IMR-90 (cell line): ENCODE measurements at regions not wholly inside any gene's neighbourhood (a gene's known extent, or its start where the extent isn't known, plus 50 kb on each side); places are given as distances from the start of the nearest gene placed in this dataset.

Source experiments
- ATAC-seq: fragments of 200-7000 bp; cut with Tn5 transposase; 2 replicates; pipeline ENCODE4 v1.9.1; 2020; ENCODE audit warnings: low read depth, mild to moderate bottlenecking, moderate library complexity
- BruUV-seq: library from RNA; stranded (reverse); fragments of 400-500 nt; replicated peaks from 2 replicates; lab custom pipeline; 2021; lab: Mats Ljungman, UMichigan
- CTCF ChIA-PET: fragments of 300-600 bp; formaldehyde crosslinking; extraction: SDS; loops from one replicate; lab custom pipeline; 2021; ENCODE audit warnings: antibody characterized with exemption; lab: Yijun Ruan, JAX
- POLR2A ChIA-PET: fragments of 300-600 bp; sonication (Branson Sonifier 250); formaldehyde crosslinking; loops from one replicate; lab custom pipeline; 2022; ENCODE audit warnings: antibody characterized with exemption; ENCODE audit not compliant: unreplicated experiment; lab: Charles Lee
- DNase-seq: peaks from one replicate; pipeline ENCODE4 v3.0.0; 2013
- H2AFZ ChIP-seq: replicated peaks from 2 replicates; pipeline ENCODE3; 2013; ENCODE audit warnings: low read length, mild to moderate bottlenecking; ENCODE audit not compliant: poor library complexity
- H2AK5ac ChIP-seq: 2 replicates; pipeline ENCODE4 v1.6.1; 2013; ENCODE audit warnings: low read depth, low read length, inconsistent platforms
- H2AK9ac ChIP-seq: replicated peaks from 2 replicates; pipeline ENCODE3; 2013; ENCODE audit warnings: mild to moderate bottlenecking, low read depth, low read length, moderate library complexity; ENCODE audit not compliant: poor library complexity
- H2BK120ac ChIP-seq: 2 replicates; pipeline ENCODE4 v1.6.1; 2013; ENCODE audit warnings: low read depth, low read length, inconsistent platforms
- H2BK15ac ChIP-seq: 3 replicates; pipeline ENCODE4 v1.6.1; 2013; ENCODE audit warnings: low read depth, low read length, inconsistent platforms
- H2BK20ac ChIP-seq: 2 replicates; pipeline ENCODE4 v1.6.1; 2013; ENCODE audit warnings: low read depth, mild to moderate bottlenecking, inconsistent platforms, low read length, moderate library complexity
- H2BK5ac ChIP-seq: 2 replicates; pipeline ENCODE4 v1.6.1; 2013; ENCODE audit warnings: mild to moderate bottlenecking, low read depth, low read length, inconsistent platforms; ENCODE audit not compliant: poor library complexity, severe bottlenecking
- H3K14ac ChIP-seq: replicated peaks from 2 replicates; pipeline ENCODE4 v1.6.1; 2013; ENCODE audit warnings: low read depth, low read length, inconsistent platforms
- H3K18ac ChIP-seq: 2 replicates; pipeline ENCODE4 v1.6.1; 2013; ENCODE audit warnings: low read depth, low read length, control low read depth
- H3K23ac ChIP-seq: 2 replicates; pipeline ENCODE4 v1.6.1; 2013; ENCODE audit warnings: low read depth, low read length, inconsistent platforms
- H3K27ac ChIP-seq: 2 replicates; pipeline ENCODE4 v1.5.1; 2013; ENCODE audit warnings: mild to moderate bottlenecking, control low read depth, low read length; ENCODE audit not compliant: insufficient read depth
- H3K27me3 ChIP-seq: 2 replicates; pipeline ENCODE4 v1.6.1; 2013; ENCODE audit warnings: low read length; ENCODE audit not compliant: control insufficient read depth, insufficient read depth
- H3K36me3 ChIP-seq: 2 replicates; pipeline ENCODE4 v1.6.1; 2013; ENCODE audit warnings: low read length, mixed read lengths; ENCODE audit not compliant: control insufficient read depth, insufficient read depth
- H3K4ac ChIP-seq: 2 replicates; pipeline ENCODE4 v1.6.1; 2013; ENCODE audit warnings: low read depth, low read length, inconsistent platforms
- H3K4me1 ChIP-seq: 2 replicates; pipeline ENCODE4 v1.6.1; 2013; ENCODE audit warnings: low read length, mixed read lengths; ENCODE audit not compliant: control insufficient read depth, insufficient read depth
- H3K4me2 ChIP-seq: 2 replicates; pipeline ENCODE4 v1.6.1; 2013; ENCODE audit warnings: low read depth, mild to moderate bottlenecking, control low read depth, low read length, moderate library complexity
- H3K4me3 ChIP-seq: 2 replicates; pipeline ENCODE4 v1.5.1; 2013; ENCODE audit warnings: low read depth, mild to moderate bottlenecking, control low read depth, low read length, moderate library complexity; ENCODE audit not compliant: insufficient read depth
- H3K56ac ChIP-seq: 2 replicates; pipeline ENCODE4 v1.6.1; 2013; ENCODE audit warnings: low read length, inconsistent platforms; ENCODE audit not compliant: insufficient read depth; ENCODE audit errors: extremely low read depth
- H3K79me1 ChIP-seq, 2 experiments: 2 replicates each; pipeline ENCODE4 v1.6.1; 2013; ENCODE audit warnings: low read length in 2 of 2, inconsistent platforms in 1 of 2, low read depth in 1 of 2
- H3K9ac ChIP-seq: 2 replicates; pipeline ENCODE4 v1.6.1; 2013; ENCODE audit warnings: low read depth, low read length, control low read depth
- H3K9me1 ChIP-seq: 2 replicates; pipeline ENCODE4 v1.6.1; 2013; ENCODE audit warnings: low read length, inconsistent platforms; ENCODE audit not compliant: insufficient read depth
- H3K9me3 ChIP-seq: 2 replicates; pipeline ENCODE4 v1.6.1; 2013; ENCODE audit warnings: low read length; ENCODE audit not compliant: control insufficient read depth, insufficient read depth
- H4K20me1 ChIP-seq: 2 replicates; pipeline ENCODE4 v1.6.1; 2013; ENCODE audit warnings: low read length, inconsistent platforms; ENCODE audit not compliant: insufficient read depth
- H4K5ac ChIP-seq: 2 replicates; pipeline ENCODE4 v1.6.1; 2013; ENCODE audit warnings: mild to moderate bottlenecking, low read depth, low read length, control low read depth
- H4K8ac ChIP-seq, 2 experiments: 2 replicates each; pipeline ENCODE4 v1.6.1; 2013; ENCODE audit warnings: low read depth in 2 of 2, low read length in 2 of 2, control low read depth in 1 of 2, inconsistent platforms in 1 of 2
- H4K91ac ChIP-seq: 2 replicates; pipeline ENCODE4 v1.6.1; 2013; ENCODE audit warnings: low read depth, low read length, inconsistent platforms; ENCODE audit not compliant: insufficient read depth
- BHLHE40 ChIP-seq: fragments of 150-350 bp; IDR thresholded peaks from 2 replicates; pipeline ENCODE4 v1.6.1; 2016; ENCODE audit warnings: mild to moderate bottlenecking, low read depth, low read length
- CEBPB ChIP-seq: IDR thresholded peaks from 2 replicates; pipeline ENCODE4 v1.6.1; 2012; ENCODE audit warnings: low read depth, low read length, improper control_type of control experiment
- CHD1 ChIP-seq: IDR thresholded peaks from 2 replicates; pipeline ENCODE4 v1.6.1; 2012; ENCODE audit warnings: low read depth, low read length, improper control_type of control experiment
- FOS ChIP-seq: fragments of 150-350 bp; IDR thresholded peaks from 2 replicates; pipeline ENCODE4 v1.6.1; 2016; ENCODE audit warnings: low read depth, low read length
- MAFK ChIP-seq: IDR thresholded peaks from 2 replicates; pipeline ENCODE4 v1.6.1; 2012; ENCODE audit warnings: low read depth, low read length, improper control_type of control experiment
- MAZ ChIP-seq: IDR thresholded peaks from 2 replicates; pipeline ENCODE4 v1.6.1; 2012; ENCODE audit warnings: low read depth, mild to moderate bottlenecking, low read length, improper control_type of control experiment, moderate library complexity, borderline replicate concordance
- MXI1 ChIP-seq: IDR thresholded peaks from 2 replicates; pipeline ENCODE4 v1.6.1; 2012; ENCODE audit warnings: low read depth, mild to moderate bottlenecking, low read length, moderate library complexity, borderline replicate concordance
- NFE2L2 ChIP-seq: fragments of 150-350 bp; IDR thresholded peaks from 2 replicates; pipeline ENCODE4 v1.6.1; 2016; ENCODE audit warnings: low read depth, mild to moderate bottlenecking, low read length
- POLR2A ChIP-seq: IDR thresholded peaks from 2 replicates; pipeline ENCODE4 v1.6.1; 2012; ENCODE audit warnings: mild to moderate bottlenecking, low read depth, low read length
- RAD21 ChIP-seq: IDR thresholded peaks from 2 replicates; pipeline ENCODE4 v1.6.1; 2012; ENCODE audit warnings: low read length, improper control_type of control experiment
- RCOR1 ChIP-seq: IDR thresholded peaks from 2 replicates; pipeline ENCODE4 v1.6.1; 2012; ENCODE audit warnings: mild to moderate bottlenecking, low read length, improper control_type of control experiment; ENCODE audit not compliant: insufficient replicate concordance
- RFX5 ChIP-seq: IDR thresholded peaks from 2 replicates; pipeline ENCODE4 v1.8.0; 2012; ENCODE audit warnings: low read depth, mild to moderate bottlenecking, low read length, moderate library complexity
- SMC3 ChIP-seq: fragments of 150-350 bp; IDR thresholded peaks from 2 replicates; pipeline ENCODE4 v1.6.1; 2016; ENCODE audit warnings: low read depth, mild to moderate bottlenecking, antibody characterized with exemption, low read length, moderate library complexity
- WGBS, 2 experiments: methylation state at CpG; one replicate each; pipeline versions ENCODE4 v1.1.5 to v1.1.7; 2013; ENCODE audit warnings: missing lambda C conversion rate in 2 of 2; ENCODE audit not compliant: insufficient read length in 1 of 2; ENCODE audit errors: extremely low coverage in 2 of 2; 5-methylcytosine and 5-hydroxymethylcytosine counted together
- dilution Hi-C: fragments of 300-500 bp; cut with HindIII; formaldehyde crosslinking; loops from one replicate; pipeline ENCODE4 v1.14.3; 2018; ENCODE audit warnings: low sequenced_read_pairs; ENCODE audit not compliant: unreplicated experiment
- in situ Hi-C: fragments of 300-500 bp; cut with MboI; formaldehyde crosslinking; loops from 3 replicates; pipeline ENCODE4 v1.14.3; 2019; ENCODE audit warnings: low sequenced_read_pairs, inconsistent platforms, mixed read lengths
- intact Hi-C: fragments of 100-400 bp; cut with micrococcal nuclease; formaldehyde crosslinking; loops from 2 replicates; pipeline ENCODE4 v1.10.0; 2022
- TF ChIP-seq, protein P1 (sequence below): fragments of 150-350 bp; IDR thresholded peaks from 2 replicates; pipeline ENCODE4 v1.6.1; 2017; ENCODE audit warnings: mild to moderate bottlenecking, antibody characterized with exemption, low read length, low read depth
- TF ChIP-seq, protein P2 (sequence below): conservative IDR thresholded peaks from 2 replicates; pipeline ENCODE4 v1.5.1; 2012; ENCODE audit warnings: mild to moderate bottlenecking, low read depth, low read length, improper control_type of control experiment
- TF ChIP-seq, protein P3 (sequence below): fragments of 150-350 bp; IDR thresholded peaks from 2 replicates; pipeline ENCODE4 v1.6.1; 2016; ENCODE audit warnings: low read depth, mild to moderate bottlenecking, low read length, moderate library complexity, borderline replicate concordance

DNA sequence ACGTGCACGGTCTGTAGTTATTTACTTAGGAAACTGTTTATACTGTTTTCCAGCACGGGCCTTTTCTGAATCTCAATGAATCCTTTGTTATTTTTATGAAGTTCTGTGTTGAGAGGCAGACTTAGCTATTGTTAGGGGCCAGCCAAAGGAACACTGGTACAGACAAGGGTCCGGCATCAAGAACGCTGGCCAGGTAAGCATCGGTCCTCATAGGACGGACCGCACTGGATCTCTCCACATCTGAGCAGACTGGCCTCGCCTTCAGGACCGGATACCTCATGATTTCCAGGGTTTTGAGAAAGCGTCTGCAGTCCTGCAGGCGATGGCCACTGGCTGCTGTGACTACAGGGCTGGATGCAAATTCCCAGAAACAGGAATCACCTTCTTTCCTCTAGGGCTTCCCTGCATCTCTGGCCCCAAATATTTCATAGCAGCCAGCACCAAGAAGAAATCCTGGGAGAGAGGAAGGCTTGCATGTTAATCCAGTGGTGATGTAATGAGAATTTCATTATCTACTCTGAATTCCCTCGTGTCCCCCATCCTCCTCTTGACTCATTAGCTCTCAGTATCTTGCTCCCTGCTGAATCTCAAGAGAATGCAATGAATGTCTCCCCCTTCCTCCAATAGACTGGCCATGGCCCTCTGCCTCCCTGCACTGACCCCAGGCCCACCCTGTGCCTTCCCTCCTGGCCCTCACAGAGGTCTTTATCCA, 325.4 kb upstream of the NPVF start:
- Histone ChIP-seq H4K5ac (no peak overlapping the region), H2BK15ac (no peak overlapping the region), H4K20me1 (no peaks in the 10 kb centered on the region), H3K4ac (no peak overlapping the region), H2AFZ (no peak overlapping the region), H3K18ac (no peak overlapping the region), H3K4me3 (no peak overlapping the region), H4K8ac (no peak overlapping the region), H3K27ac (no peak overlapping the region), H2AK5ac (no peak overlapping the region), H3K9me1 (no peaks in the 10 kb centered on the region; the same call in 1 of the 2 replicates), H3K9me3 (no peaks in the 10 kb centered on the region), H2BK5ac (no peak overlapping the region), H2BK120ac (no peak overlapping the region), H3K23ac (no peak overlapping the region), H3K14ac (no peak overlapping the region), H3K9ac (no peak overlapping the region), H3K4me2 (no peak overlapping the region), H4K91ac (no peak overlapping the region), H3K36me3 (no peaks in the 10 kb centered on the region), H2BK20ac (no peak overlapping the region), H3K27me3 (no peaks in the 10 kb centered on the region), H3K4me1 (no peaks in the 10 kb centered on the region), H3K56ac (no peak overlapping the region), H2AK9ac (no peak overlapping the region), H3K79me1 (no peaks in the 10 kb centered on the region)
- TF ChIP-seq MXI1 (no peak), RFX5 (no peak), FOS (no peak), CHD1 (no peak), MAFK (no peak), CEBPB (no peak), RCOR1 (no peak), BHLHE40 (no peak), NFE2L2 (no peak), SMC3 (no peak), RAD21 (no peak), POLR2A (no peak), MAZ (no peak)
- TF ChIP-seq, protein P1, sequence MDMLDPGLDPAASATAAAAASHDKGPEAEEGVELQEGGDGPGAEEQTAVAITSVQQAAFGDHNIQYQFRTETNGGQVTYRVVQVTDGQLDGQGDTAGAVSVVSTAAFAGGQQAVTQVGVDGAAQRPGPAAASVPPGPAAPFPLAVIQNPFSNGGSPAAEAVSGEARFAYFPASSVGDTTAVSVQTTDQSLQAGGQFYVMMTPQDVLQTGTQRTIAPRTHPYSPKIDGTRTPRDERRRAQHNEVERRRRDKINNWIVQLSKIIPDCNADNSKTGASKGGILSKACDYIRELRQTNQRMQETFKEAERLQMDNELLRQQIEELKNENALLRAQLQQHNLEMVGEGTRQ = no peak
- TF ChIP-seq, protein P2, sequence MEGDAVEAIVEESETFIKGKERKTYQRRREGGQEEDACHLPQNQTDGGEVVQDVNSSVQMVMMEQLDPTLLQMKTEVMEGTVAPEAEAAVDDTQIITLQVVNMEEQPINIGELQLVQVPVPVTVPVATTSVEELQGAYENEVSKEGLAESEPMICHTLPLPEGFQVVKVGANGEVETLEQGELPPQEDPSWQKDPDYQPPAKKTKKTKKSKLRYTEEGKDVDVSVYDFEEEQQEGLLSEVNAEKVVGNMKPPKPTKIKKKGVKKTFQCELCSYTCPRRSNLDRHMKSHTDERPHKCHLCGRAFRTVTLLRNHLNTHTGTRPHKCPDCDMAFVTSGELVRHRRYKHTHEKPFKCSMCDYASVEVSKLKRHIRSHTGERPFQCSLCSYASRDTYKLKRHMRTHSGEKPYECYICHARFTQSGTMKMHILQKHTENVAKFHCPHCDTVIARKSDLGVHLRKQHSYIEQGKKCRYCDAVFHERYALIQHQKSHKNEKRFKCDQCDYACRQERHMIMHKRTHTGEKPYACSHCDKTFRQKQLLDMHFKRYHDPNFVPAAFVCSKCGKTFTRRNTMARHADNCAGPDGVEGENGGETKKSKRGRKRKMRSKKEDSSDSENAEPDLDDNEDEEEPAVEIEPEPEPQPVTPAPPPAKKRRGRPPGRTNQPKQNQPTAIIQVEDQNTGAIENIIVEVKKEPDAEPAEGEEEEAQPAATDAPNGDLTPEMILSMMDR = no peak
- TF ChIP-seq, protein P3, sequence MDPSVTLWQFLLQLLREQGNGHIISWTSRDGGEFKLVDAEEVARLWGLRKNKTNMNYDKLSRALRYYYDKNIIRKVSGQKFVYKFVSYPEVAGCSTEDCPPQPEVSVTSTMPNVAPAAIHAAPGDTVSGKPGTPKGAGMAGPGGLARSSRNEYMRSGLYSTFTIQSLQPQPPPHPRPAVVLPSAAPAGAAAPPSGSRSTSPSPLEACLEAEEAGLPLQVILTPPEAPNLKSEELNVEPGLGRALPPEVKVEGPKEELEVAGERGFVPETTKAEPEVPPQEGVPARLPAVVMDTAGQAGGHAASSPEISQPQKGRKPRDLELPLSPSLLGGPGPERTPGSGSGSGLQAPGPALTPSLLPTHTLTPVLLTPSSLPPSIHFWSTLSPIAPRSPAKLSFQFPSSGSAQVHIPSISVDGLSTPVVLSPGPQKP = no peak
- POLR2A ChIA-PET = no interaction called here
- BruUV-seq = no TSS peak
- in situ Hi-C loops (no loop called here), dilution Hi-C loops (no loop called here), intact Hi-C loops (no loop called here)
- no CpG with 5 or more reads among the region's 13 CpGs for WGBS, 2 experiments
- ATAC-seq = no peak
- DNase-seq = no peak
- CTCF ChIA-PET = no interaction called here
